Stimulated activated memory B cell treated with anti-CD40 and anti-IgM and Interleukin-4, amounts not matched to agents 10 μg/mL and 1 μg/mL and 100 μg/mL, for 72 hours (primary cell): ENCODE measurements at regions not wholly inside any gene's neighbourhood (a gene's known extent, or its start where the extent isn't known, plus 50 kb on each side); places are given as distances from the start of the nearest gene placed in this dataset.

ENCODE experiments used
- ATAC-seq: fragments of 150-1000 bp; cut with Tn5 transposase; 2 replicates; pipeline ENCODE4 v1.10.0; 2021
- H3K27ac Mint-ChIP-seq: one replicate; pipeline ENCODE4 v1.8.0; 2022; ENCODE audit warnings: mild to moderate bottlenecking, mixed read lengths
- H3K27me3 Mint-ChIP-seq: one replicate; pipeline ENCODE4 v1.8.0; 2022; ENCODE audit warnings: mixed read lengths
- H3K36me3 Mint-ChIP-seq: one replicate; pipeline ENCODE4 v1.8.0; 2022; ENCODE audit warnings: mixed read lengths
- H3K4me1 Mint-ChIP-seq: one replicate; pipeline ENCODE4 v1.8.0; 2022; ENCODE audit warnings: mixed read lengths
- H3K4me3 Mint-ChIP-seq: one replicate; pipeline ENCODE4 v1.8.0; 2022; ENCODE audit warnings: mild to moderate bottlenecking, moderate library complexity, mixed read lengths
- H3K9me3 Mint-ChIP-seq: one replicate; pipeline ENCODE4 v1.8.0; 2022; ENCODE audit warnings: mixed read lengths

DNA sequence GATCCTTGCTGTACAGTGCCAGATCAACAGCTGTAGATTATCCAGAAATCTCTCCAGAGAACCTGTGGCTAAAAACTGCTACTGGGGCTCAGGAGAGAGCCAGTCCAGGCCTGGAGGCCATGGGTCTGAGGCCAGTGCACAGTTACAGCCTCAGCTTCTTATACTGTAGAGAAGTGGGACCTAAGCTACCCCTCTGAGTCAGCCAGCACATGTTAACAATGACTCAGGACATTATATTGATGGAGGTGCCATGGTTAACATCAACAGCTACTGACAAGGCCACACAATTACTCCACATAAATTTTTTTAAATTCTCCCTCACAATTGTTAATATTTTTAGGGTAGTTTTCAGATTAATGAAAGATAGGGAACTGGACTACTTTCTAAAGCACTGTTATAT is 138.5 kb downstream of the RBM26 start:
- Mint-ChIP-seq H3K9me3 (peaks cover 5% of the 10 kb centered on the region), H3K27ac (no peak overlapping the region), H3K4me3 (no peak overlapping the region), H3K27me3 (no peaks in the 10 kb centered on the region), H3K4me1 (no peaks in the 10 kb centered on the region), H3K36me3 (no peaks in the 10 kb centered on the region)
- ATAC-seq, result no peak

- Mint-ChIP-seq H3K9me3 (no peaks in the 10 kb centered on the region), H3K27me3 (no peaks in the 10 kb centered on the region), H3K36me3 (no peaks in the 10 kb centered on the region), H3K4me3 (no peak overlapping the region), H3K4me1 (no peaks in the 10 kb centered on the region), H3K27ac (no peak overlapping the region)
- ATAC-seq, result no peak
These were observed 147.6 kb downstream of the RBM26 start for GRCh38 chr13:79258489-79258888.

- Mint-ChIP-seq H3K27ac (no peak overlapping the region), H3K36me3 (no peaks in the 10 kb centered on the region), H3K4me3 (no peak overlapping the region), H3K9me3 (no peaks in the 10 kb centered on the region), H3K4me1 (peaks cover 8% of the 10 kb centered on the region), H3K27me3 (no peaks in the 10 kb centered on the region)
- no peak for ATAC-seq
These were observed 159.5 kb downstream of the RBM26 start for GRCh38 chr13:79246578-79246949.

DNA sequence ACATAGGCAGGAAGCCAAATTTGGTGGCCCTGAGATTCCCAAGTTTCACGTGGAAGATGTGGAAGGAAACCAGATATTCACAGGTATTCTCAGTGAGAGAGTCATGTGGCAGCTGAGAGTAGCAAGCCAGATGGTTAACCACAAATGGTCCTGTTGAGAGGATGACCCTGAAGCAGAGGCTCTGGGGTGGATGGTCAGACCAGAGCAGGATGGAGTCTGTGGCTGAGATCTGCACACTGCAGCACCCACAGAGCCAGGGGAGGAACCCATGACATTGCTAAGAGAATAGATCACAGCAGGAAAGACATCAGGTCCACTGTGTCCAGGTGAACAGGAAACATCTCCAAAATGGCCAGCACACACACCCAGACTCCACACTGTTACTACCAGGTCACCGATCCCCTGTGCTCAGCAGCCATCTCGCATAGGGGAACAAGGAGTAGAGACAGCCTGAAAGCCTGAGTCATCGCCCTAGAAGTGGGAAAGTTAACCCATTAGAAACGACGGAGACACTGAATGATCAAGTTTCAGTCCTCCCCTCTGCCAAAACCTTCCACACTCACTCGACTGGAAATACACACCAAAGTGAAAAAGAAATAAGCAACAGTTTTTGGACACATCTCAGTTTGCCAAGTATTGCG is 160.0 kb downstream of the RBM26 start:
- no peak overlapping the region for H3K27ac Mint-ChIP-seq

GRCh38 chr13:79241697-79242096 is 164.4 kb downstream of the RBM26 start:
- ATAC-seq, result no peak
- no peaks in the 10 kb centered on the region for H3K9me3 Mint-ChIP-seq
- H3K4me3 Mint-ChIP-seq, result no peak overlapping the region
- H3K27me3 Mint-ChIP-seq, result no peaks in the 10 kb centered on the region
- no peaks in the 10 kb centered on the region for H3K36me3 Mint-ChIP-seq
- H3K27ac Mint-ChIP-seq, result no peak overlapping the region
- peaks cover 15% of the 10 kb centered on the region for H3K4me1 Mint-ChIP-seq

More for the DNA sequence above, 160.0 kb downstream of the RBM26 start:
- Mint-ChIP-seq H3K27me3 (no peaks in the 10 kb centered on the region), H3K4me3 (no peak overlapping the region), H3K36me3 (no peaks in the 10 kb centered on the region), H3K4me1 (peaks cover 8% of the 10 kb centered on the region), H3K9me3 (no peaks in the 10 kb centered on the region)
- peak; percentile 16 for ATAC-seq

DNA sequence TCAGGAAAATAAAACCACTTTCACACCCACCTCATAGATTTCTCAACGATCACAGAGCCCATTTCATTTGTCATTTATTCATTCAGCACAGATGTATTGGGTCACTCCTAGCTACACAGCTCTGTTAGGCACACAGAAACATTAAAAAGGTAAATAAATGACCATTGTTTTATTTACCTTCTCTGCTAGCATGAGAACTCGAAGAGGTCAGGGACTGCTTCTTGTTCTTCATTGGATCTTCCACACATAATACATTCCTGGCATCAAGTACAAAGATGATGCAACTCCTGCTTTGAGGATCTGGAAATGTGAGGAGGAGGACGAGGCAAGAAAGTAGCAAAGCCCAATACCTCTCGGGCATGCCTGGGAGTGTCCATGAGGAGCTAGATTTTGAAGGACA is 168.1 kb downstream of the RBM26 start:
- no peak for ATAC-seq
- Mint-ChIP-seq H3K27ac (peak overlapping the region; percentile 16), H3K27me3 (no peaks in the 10 kb centered on the region), H3K9me3 (no peaks in the 10 kb centered on the region), H3K4me3 (no peak overlapping the region), H3K36me3 (no peaks in the 10 kb centered on the region), H3K4me1 (peaks cover 8% of the 10 kb centered on the region)

- Mint-ChIP-seq H3K9me3 (no peaks in the 10 kb centered on the region), H3K27me3 (no peaks in the 10 kb centered on the region), H3K27ac (no peak overlapping the region), H3K36me3 (no peaks in the 10 kb centered on the region), H3K4me1 (peaks cover 16% of the 10 kb centered on the region), H3K4me3 (no peak overlapping the region)
- no peak for ATAC-seq
These were observed 174.2 kb downstream of the RBM26 start for GRCh38 chr13:79231887-79232286.

- Mint-ChIP-seq H3K9me3 (no peaks in the 10 kb centered on the region), H3K27me3 (no peaks in the 10 kb centered on the region), H3K4me1 (peaks cover 18% of the 10 kb centered on the region), H3K36me3 (no peaks in the 10 kb centered on the region), H3K27ac (peak overlapping the region; percentile 25), H3K4me3 (no peak overlapping the region)
- ATAC-seq, result no peak
These were observed 176.3 kb downstream of the RBM26 start for GRCh38 chr13:79229761-79230160.

- H3K4me3 Mint-ChIP-seq, result no peak overlapping the region
- H3K9me3 Mint-ChIP-seq, result no peaks in the 10 kb centered on the region
- H3K36me3 Mint-ChIP-seq, result no peaks in the 10 kb centered on the region
- H3K27ac Mint-ChIP-seq, result peak overlapping the region; percentile 25
- no peak for ATAC-seq
- peaks cover 18% of the 10 kb centered on the region for H3K4me1 Mint-ChIP-seq
- no peaks in the 10 kb centered on the region for H3K27me3 Mint-ChIP-seq
These were observed 177.1 kb downstream of the RBM26 start for GRCh38 chr13:79228972-79229371.

DNA sequence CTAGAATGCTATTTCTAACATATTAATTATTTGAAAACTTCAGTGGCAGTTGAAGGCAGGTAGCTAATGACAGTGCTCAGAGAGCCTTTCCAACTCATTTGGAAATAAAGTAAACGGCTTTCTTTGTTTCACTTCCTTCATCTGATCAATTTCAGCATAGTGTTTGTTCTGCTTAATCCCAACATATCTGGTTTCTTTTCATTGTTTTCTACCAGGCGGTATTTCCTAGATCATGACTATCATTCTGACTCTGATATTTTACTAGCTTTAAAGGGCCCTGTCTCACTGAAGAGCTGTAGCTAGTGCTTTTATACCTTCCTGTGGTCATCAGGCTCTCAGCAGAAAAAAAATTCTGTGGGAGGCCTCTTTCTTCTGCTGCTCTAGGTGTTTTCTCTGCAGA is 178.6 kb downstream of the RBM26 start:
- no peak overlapping the region for H3K4me3 Mint-ChIP-seq
- H3K9me3 Mint-ChIP-seq, result peaks cover 2% of the 10 kb centered on the region
- peaks cover 18% of the 10 kb centered on the region for H3K4me1 Mint-ChIP-seq
- no peak overlapping the region for H3K27ac Mint-ChIP-seq
- H3K27me3 Mint-ChIP-seq, result no peaks in the 10 kb centered on the region
- no peaks in the 10 kb centered on the region for H3K36me3 Mint-ChIP-seq
- ATAC-seq, result peak; percentile 88

- no peaks in the 10 kb centered on the region for H3K36me3 Mint-ChIP-seq
- H3K9me3 Mint-ChIP-seq, result peaks cover 3% of the 10 kb centered on the region
- no peak overlapping the region for H3K4me3 Mint-ChIP-seq
- no peaks in the 10 kb centered on the region for H3K27me3 Mint-ChIP-seq
- no peak for ATAC-seq
- peaks cover 18% of the 10 kb centered on the region for H3K4me1 Mint-ChIP-seq
- no peak overlapping the region for H3K27ac Mint-ChIP-seq
These were observed 179.1 kb downstream of the RBM26 start for GRCh38 chr13:79226938-79227337.

- H3K4me3 Mint-ChIP-seq, result no peak overlapping the region
- no peaks in the 10 kb centered on the region for H3K36me3 Mint-ChIP-seq
- H3K27me3 Mint-ChIP-seq, result no peaks in the 10 kb centered on the region
- peaks cover 3% of the 10 kb centered on the region for H3K9me3 Mint-ChIP-seq
- peaks cover 18% of the 10 kb centered on the region for H3K4me1 Mint-ChIP-seq
- H3K27ac Mint-ChIP-seq, result no peak overlapping the region
- no peak for ATAC-seq
These were observed 179.8 kb downstream of the RBM26 start for GRCh38 chr13:79226250-79226649.

GRCh38 chr13:79225487-79226232 is 180.4 kb downstream of the RBM26 start:
- Mint-ChIP-seq H3K27ac (no peak overlapping the region), H3K27me3 (no peaks in the 10 kb centered on the region), H3K9me3 (peaks cover 3% of the 10 kb centered on the region), H3K36me3 (no peaks in the 10 kb centered on the region), H3K4me3 (no peak overlapping the region), H3K4me1 (peaks cover 18% of the 10 kb centered on the region)
- ATAC-seq, result no peak

DNA sequence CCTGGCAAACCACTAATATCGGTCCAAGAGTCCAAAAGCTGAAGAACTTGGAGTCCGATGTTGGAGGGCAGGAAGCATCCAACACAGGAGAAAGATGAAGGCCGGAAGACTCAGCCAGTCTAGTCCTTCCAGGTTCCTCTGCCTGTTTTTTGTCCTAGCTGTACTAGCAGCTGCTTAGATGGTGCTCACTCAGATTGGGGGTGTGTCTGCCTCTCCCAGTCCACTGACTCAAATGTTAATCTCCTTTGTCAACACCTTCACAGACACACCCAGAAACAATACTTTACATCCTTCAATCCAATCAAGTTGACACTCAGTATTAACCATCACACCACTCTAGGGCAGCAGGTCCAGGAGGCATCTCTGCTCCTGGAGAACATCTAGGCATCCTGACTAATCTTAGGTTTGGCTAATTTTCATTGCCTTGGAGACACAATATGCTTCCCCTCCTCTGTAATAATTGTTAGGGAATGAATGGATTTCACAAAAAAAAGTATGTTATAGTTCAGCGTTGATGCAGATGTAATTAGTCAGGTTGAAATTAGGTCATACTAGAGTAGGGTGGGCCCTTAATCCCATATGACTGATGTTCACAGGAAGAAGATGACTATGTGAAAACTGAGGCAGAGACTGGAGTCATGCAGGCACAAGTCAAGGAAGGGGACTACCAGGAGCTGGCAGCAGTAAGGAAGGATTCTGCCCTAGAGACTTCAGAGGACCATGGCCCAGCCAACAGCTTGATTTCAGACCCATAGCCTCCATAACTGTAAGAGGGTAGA is 183.4 kb downstream of the RBM26 start:
- Mint-ChIP-seq H3K27ac (no peak overlapping the region), H3K27me3 (no peaks in the 10 kb centered on the region), H3K4me1 (peaks cover 9% of the 10 kb centered on the region), H3K4me3 (no peak overlapping the region), H3K36me3 (no peaks in the 10 kb centered on the region), H3K9me3 (peaks cover 3% of the 10 kb centered on the region)
- ATAC-seq, result no peak

DNA sequence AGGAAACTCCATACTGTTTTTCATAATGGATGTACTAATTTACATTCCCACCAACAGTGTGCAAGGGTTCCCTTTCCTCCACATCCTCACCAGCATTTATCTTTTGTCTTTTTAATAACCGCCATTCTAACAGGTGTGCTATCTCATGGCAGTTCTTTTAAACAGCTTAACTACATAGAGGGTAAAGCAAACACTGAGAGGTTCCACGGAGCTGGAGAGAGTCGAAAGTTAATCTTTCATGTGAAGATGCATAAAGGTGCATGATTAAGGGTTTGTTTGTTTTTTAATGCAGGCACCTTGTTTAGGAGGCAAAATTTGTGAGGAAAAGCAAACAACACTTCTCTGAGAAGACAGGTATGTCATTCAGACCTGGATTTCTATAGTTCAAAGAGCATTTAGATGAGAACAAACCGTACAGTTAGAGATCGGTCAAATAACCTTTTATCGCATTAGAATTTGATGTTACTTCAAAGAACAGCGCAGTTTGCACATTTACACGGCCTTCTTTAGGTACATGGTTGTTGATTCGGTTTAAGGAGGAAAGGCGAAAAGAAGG is 193.9 kb downstream of the RBM26 start:
- Mint-ChIP-seq H3K9me3 (no peaks in the 10 kb centered on the region), H3K36me3 (no peaks in the 10 kb centered on the region), H3K27ac (no peak overlapping the region), H3K4me3 (no peak overlapping the region), H3K4me1 (no peaks in the 10 kb centered on the region), H3K27me3 (peaks cover 18% of the 10 kb centered on the region)
- no peak for ATAC-seq
